NT2/D1 (cell line): ENCODE measurements at regions not wholly inside any gene's neighbourhood (a gene's known extent, or its start where the extent isn't known, plus 50 kb on each side); places are given as distances from the start of the nearest gene placed in this dataset.

Experiments used
- SUZ12 ChIP-seq: IDR thresholded peaks from 2 replicates; pipeline ENCODE4 v1.6.1; 2011; ENCODE audit not compliant: insufficient read length, insufficient read depth; ENCODE audit errors: extremely low read depth
- YY1 ChIP-seq: IDR thresholded peaks from 2 replicates; pipeline ENCODE4 v1.6.1; 2011; ENCODE audit not compliant: insufficient read length, insufficient read depth

GRCh38 chr22:47248925-47249324 lies 486.5 kb downstream of the TBC1D22A start:
- no peak for TF ChIP-seq SUZ12
- no peak for TF ChIP-seq YY1
